ENCODE measurements at regions not wholly inside any gene's neighbourhood (a gene's known extent, or its start where the extent isn't known, plus 50 kb on each side); places are given as distances from the start of the nearest gene placed in this dataset.

DNA sequence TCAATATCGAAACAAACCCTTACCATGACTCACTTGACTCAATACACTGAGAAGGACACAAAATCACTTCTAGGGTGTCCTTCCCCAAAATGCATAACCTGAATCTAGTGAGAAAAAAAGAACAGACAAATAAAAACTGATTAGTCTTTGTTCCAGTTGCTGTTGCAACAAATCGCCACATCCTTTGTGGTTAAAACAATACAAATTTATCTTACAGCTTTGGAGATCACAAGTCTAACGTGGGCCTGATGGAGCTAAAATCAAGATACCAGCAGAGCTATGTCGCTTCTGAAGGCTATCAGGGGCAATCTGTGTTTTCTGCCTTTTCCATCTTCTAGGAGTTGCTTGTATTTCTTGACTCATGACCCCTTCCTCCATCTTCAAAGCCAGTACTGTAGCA lies 541.7 kb downstream of the KCNJ3 start:
- no peak for DNase-seq

DNA sequence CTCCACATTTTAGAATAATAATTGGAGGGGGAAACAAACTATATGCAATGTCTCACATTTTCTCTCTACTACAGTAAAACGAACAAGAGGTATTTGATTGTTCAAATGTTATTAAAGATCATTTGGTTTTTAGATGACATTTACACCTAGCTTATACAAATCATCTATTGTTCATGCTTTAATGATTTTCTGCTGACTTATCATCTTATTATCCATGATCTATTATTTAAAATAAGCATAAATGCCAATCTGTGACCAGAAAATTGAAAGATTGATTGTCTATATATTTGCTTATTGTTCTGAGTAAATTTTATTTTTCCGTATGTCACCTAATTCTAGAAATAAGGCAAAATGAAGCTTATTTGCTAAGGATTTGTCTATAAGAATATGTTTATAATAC lies 537.2 kb downstream of the KCNJ3 start:
- no peak for DNase-seq

DNA sequence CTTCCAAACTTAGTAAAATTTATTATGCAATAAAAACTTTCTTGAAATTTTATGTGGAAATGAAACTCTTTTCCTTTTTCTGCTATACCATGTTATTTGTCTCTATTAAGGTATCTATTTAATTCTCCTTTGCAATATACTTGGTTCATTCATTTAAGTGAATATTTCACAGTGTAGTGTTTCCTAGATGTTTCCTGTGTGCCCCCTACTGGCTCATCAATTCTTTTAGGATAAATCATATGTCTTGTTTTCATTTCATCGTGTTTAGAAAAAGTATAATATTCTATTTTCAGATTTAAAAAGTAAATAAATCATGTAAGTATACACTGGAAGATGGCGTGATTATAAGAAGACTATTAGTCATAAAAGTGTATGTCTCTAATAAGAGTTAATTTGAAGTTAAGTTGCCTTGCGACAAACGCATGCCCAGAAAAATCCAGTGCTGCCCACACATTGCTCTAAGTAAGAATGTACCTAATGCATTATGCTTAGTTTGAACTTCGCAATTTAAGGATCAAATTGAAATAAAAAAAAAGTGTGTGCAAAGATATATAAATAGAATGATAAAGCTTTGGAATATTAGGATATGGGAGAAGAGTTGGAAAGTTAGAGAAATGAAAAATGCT lies 525.4 kb downstream of the KCNJ3 start:
- no peak for DNase-seq

DNA sequence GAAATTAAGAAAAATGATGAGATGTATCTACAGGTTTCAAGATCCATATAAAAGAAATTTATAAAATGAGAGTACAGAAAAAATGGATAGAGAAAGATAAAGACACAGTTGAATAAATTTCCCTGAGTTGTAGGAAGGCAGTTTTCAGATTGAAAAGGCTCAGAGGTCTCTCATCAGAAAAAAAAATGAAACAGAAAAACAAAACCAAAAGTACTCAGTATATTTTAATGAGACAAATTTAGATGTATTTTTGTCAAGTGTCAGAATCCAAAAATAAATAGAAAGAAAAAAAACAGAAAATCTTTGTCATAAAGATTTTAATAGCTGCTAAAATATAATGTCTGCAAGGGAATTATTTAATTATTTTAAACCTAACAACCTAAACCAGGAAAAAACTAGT lies 520.5 kb downstream of the KCNJ3 start:
- DNase-seq: no peak

DNA sequence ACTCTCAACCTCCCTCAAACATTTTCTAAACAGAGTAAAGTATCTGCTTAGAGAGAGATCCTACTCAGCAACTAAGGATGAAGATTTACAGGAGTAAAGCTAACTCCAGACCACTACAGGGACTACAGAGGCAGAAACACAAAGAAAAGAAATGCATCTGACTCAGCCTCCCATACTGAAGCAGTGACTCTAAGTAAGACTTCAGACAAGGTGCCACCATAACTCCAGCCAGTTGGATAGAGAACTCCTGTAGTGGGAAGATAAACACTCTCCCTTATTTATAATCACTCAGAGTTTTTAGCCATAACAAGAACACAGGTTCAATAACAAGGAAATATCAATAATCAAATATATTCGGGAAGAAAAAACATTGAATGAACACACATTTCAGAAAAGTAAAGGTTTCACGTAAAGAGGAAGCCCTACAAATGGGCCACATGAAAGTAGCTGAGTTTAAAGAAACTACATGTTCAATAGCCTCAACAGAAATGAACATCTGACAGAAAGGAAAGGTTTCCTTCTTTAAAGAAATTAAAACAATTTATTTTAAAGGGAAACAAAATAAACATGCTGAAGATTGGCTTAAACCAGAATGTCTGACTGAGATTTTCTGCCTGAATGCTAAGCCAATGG lies 519.9 kb downstream of the KCNJ3 start:
- no peak for DNase-seq

DNA sequence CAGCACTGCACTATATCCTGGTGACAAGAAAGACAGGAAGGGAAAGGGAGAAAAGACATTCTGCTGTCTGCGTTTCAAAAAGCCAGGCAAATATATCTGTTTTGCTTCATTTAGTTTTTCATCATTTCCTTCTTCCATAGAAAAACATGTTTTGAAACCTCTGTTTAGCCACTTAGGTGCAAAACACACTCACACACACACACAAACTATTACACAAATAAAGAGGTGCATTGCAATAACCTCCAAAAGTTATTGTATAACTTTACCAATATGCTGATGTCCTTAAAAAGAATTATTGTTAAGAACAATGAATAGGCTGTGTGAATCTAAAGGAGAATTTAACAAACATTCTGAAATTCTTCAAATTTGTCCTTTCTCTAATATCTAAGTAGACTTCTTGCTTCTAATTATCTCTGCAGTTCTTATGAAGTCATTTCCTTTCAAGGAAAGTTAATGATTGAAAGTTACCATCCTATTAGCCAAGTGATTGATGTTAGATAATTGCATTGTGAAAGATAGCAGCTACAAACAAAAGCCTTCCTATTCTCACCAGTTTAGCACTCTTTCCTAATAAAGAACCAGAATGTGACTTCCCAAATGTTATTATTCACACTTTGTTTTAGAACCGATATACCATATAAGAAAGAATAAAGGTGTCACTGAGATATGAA lies 516.7 kb downstream of the KCNJ3 start:
- DNase-seq: no peak

DNA sequence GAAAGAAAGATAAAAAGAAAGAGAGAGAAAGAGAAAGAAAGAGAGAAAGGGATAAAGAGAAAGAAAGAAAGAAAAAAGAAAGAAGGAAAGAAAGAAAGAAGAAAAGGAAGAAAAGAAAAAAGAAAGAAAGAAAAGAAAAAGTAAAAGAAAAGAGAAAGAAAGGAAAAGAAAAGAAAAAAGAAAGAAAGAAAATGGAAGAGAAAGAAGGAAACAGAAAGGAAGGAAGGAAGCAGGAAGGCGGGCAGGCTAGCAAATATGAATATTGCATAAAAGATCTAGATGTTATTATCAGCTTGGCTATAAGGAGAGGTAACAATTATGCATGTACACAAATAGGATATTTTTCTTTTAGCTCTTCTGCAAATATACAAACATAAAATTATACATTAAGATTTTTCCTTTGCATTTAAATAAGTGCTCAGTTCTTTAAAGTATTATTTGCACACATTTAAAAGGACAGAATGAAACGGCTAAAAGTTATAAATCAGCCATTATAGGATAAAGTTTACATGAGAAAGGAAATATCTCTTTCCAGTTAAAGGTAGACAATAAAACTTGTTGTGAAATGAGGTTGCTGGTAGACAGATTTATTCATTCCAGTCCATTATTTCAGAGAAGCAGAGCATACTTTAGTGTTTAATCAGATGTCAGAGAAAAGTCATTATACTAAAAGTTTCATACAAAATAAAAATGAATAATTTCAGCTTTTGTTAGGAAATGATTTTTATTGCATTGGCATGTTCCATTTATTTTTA lies 511.4 kb downstream of the KCNJ3 start:
- no peak for DNase-seq

DNA sequence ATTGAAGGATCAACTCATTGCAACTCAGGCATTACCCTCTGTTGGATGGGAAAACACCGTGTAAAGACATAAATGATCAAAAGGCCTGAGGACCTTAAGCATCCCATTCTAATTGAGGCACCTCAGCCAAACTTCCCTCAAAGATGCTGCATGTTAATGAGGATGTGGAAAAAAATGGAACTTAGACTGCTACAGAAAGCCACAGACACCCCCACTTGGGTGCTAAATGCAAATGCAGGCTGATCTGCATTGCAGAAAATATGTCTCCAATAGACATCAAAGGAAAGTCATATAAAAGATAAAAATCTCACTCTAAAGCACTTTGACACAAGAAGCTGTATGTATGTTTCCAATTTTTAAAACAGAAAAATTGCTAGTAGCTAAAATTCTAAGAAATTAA lies 504.7 kb downstream of the KCNJ3 start:
- DNase-seq: no peak

DNA sequence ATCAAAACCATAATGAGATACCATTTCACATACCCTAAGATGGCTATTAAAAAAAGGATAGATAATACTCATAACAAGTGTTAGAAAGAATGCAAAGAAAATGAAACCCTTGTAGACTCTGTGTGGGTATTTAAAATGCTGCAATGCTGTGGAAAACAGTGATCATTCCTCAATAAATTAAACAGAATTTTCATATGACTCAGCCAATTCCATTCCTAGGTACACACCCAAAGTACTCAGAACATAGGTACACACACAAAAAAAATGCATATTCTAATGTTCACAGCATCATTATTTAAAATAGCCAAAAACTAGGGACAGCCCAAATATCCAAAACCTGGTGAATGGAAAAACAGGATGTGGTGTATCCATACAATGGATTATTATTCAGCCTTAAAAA lies 502.3 kb downstream of the KCNJ3 start:
- DNase-seq: no peak

DNA sequence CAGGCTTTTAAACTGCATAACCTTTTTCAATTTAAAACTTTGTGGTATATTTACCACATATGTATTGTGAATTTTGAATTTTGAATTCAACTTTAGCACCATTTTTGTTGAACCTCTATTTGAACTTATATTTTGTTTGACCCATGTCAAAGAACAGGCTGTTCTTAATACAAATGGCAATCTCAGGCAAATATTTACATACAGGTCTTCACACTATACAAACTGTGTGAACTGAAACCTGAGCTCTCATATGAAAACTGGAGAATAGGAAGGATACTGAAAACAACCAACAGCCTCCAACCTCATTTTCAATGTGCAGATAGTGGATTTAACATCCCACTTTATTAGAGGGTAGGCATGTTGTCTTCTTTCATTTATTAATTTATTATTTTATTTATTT lies 491.8 kb downstream of the KCNJ3 start:
- DNase-seq: no peak

DNA sequence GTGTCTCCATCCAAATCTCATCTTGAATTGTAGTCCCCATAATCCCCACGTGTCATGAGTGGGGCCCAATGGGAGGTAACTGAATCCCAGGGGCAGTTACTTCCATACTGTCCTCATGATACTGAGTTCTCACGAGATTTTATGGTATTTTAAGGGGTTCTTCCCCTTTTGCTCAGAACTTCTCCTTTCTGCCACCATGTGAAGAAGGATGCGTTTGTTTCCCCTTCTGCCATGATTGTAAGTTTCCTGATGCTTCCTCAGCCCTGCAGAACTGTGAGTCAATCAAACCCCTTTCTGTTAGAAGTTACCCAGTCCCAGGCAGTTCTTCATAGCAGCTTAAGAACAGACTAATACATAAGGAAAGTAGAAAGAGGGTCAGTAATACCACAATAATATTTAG lies 480.4 kb downstream of the KCNJ3 start:
- DNase-seq: no peak

DNA sequence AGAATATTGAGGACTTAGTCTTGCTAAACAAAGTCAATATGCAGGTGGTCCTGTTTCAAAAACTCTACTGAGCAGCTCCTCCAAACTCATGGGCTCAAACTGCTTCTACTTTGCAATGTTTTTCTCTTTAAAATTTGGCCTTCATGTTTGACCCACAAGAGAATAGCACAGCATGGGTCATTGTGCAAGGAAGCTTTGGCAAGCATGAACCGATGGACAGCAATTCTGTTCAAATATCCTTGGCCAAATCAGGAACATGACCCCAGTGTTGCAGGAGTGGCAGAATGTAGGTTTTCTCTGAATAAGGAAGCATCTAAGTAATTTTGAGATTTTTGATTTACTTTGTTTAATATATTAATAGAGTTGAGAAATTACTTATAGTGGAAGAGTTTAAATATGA lies 477.9 kb downstream of the KCNJ3 start:
- DNase-seq: no peak

DNA sequence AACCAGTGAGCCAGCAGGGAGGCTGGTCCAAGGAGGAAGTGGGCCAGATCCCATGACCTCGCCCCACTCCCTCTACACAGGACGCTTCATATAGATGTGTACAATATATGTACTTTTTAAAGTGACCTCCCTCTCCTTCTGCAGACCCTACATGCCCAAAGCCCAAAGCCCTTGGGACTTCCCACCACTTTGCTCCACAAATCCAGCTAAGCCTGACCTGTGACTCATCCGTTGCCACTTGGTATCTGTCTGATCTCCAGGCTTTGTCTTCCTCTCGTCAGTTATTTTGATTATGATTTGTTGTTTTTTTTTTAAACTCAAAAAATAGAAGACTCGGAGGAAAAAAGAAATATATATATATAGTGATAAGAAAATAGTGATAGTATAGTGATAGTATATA lies 470.8 kb downstream of the KCNJ3 start:
- DNase-seq: no peak

DNA sequence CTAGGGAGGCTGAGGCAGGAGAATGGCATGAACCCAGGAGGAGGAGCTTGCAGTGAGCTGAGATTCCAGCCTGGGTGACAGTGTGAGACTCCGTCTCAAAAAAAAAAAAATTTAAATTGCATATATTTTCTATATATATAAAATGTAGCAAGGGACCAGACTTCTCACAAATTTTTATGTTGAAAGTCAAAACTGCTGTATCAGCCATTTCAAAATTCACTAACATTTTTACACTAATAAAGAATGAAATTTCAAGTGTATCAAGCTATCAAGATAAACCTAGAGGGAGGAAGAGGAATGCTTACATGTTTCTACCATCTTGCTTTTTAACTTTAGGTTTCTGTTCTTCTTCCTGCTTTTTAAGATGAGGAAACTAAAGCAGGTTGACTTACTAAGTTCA lies 464.0 kb downstream of the KCNJ3 start:
- DNase-seq: no peak

DNA sequence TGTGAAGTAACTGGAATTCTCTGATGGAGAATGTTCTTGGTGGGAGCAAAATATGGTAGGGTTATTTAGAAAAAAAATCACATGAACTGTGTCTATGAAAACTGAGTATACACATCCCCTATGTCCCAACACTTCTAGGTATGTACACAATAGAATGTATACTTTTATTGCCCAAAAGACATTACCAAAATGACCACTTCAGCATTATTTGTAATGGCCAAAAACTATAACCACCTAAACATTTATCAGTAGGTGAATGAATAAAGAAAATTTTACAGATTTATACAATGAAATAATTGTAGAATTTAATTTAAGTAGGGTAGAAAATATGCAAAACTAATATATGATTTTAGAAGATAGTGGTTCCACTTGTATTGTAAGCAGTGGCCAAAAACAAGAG lies 462.8 kb downstream of the KCNJ3 start:
- no peak for DNase-seq

DNA sequence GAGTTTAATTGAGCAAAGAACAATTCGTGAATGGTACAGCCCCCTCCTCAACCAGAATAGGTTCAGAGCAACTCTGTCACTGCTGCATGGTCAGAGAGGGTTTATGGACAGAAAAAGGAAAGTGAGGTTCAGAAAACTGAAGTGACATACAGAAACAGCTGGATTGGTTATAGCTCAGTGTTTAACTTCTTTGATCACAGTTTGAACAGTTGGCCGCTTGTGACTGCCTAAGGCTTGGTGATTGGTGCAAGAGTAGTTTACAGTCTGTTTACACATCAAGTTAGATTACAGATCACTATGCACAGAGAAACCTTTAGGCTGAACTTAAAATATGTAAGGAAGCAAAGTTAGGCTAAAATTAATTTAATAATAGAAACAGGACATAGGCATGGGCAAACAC lies 459.2 kb downstream of the KCNJ3 start:
- DNase-seq: no peak

DNA sequence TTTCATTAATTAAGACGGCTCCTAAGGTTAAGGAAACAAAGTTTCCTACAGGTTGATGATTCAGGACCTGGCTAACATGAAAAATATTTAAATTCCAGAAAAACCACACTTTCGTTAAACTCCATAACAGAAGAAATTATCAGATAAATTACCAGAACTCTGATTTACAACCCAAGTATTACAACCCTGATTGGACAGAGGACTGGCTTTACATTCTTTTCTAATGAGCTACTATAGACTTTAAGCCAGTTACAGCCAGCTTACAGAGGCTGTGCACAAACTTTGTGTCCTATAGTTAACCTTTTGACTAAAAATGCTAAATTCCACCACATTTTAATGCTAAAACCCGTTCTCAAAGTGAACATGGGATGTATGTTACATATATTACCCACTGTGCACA lies 458.6 kb downstream of the KCNJ3 start:
- DNase-seq: no peak

DNA sequence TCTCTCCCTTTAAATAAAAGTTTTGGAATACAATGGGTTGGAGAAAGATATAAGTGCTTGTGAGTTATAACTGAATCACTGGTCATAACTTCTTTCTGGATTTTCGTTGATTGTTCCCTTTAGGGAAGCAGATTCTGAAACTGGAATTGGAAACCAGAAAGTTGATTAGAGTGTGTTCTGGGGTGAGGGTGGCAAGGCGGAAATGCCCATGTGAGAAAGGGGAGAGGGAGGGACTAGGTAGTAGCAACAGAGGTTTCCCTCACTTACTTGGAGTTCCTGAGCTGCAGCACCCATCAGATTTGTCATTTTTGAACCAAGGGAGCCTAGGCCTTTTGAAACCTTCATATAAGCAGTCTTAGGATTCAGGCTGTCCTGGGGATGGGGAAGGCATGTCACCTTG lies 453.4 kb downstream of the KCNJ3 start:
- no peak for DNase-seq

DNA sequence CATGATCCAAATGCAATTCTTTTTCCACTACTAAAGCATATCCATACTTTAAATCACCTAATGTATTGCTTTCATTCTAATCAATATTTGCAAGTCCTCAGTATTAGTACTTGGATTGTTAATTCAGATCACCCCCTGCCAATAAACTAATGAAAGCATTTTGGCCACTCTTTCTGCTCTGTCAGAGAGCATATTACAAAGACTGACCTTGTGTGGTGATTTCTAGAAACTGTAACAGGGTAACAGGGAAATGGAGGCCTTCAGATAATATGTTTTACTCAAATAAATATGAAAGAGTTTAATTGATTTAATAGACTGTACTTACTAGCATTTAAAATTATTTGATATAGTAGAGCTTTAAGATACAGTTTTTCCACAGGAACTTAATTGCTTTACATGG lies 453.0 kb downstream of the KCNJ3 start:
- no peak for DNase-seq

DNA sequence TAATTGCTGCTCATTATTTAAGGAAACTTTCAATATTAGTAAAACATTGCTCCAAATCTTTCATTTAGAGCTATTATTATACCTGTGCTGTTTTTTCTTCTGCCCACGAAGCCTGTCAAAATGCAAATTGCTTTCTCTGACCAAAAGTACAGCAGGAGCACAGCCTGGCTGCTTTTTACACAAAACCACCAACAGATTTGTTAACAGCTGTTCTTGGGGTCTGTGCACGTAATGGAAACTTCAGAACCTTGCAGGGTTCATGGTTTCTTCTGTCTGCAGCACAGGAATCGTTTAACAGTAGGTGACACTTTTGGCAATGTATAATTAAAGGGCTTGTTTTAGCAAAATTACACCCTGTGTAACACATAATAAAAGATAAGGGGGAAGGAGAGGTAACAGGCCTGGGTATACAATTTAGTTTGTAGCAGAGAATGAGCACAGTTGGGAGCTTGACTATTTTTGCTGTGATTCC lies 447.3 kb downstream of the KCNJ3 start:
- DNase-seq: no peak

DNA sequence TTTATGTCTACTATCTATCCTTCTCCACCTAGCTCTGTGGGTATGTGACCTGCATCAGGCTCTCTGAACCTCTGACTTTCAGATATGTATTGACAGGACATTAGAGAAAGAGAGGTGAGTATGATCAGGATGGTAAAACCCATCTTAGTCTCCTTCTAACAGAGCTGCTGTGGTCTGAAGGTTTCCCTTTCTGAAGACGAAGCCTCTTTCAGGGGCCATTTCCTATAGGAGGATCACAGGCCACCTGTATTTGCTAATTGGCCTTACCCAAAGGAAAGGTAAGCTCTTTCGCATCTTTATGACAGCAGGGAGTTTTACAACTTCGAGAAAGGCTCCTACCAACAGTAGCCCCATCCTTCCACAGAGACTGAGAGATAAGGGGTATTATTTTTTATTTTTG lies 442.9 kb downstream of the KCNJ3 start:
- no peak for DNase-seq

DNA sequence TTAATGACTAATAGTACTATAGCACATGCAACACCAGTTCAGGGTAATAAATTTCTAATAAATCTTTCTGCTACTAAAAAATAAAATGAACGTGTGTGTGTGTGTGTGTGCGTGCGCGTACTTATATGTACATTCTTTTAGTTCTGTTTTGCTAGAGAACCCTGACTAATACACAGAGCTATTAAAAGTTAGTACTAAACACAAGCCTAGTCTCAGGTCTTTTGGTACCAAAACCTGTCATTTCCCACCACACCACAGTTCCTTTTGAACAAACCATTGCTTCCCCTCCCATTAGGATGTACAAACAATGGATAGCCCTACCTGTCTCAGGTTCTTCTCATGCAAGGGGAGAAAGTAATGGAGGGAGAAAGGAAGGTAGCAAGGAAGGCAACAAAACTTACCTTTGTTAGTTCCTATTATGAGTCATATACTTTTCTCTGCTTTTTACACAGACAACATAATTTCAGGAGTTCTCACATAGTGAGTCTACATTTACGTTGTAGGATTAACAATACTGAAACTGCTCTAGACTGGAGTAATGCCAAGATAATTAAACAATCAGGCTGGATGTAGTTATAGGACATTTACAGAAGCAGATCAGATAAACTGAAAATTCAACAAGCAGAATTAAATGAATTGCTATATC lies 427.2 kb downstream of the KCNJ3 start:
- DNase-seq: no peak

DNA sequence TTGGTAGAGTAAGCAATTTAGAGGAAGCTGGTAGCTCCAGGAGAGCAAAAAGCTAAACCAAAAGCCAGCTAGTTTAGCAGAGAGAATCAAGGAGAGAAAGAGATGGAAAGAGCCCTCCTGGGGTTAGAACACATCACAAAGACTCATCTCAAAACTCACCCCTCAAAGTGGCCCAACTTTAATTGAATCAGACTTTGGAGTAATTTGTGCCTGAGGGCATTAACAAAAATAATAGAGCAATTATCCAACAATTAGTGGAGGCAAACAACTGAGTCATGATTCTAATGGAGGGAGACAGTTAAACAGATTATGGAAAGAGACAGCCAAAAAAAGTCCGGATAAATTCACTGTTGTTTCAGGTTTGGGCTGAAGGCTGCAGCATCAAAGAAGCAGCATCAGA lies 417.4 kb downstream of the KCNJ3 start:
- no peak for DNase-seq
